SHP77 (cell line): ENCODE measurements at regions not wholly inside any gene's neighbourhood (a gene's known extent, or its start where the extent isn't known, plus 50 kb on each side); places are given as distances from the start of the nearest gene placed in this dataset.
"Not testable (repeated sequence)": the region's sequence is repeated elsewhere in the genome, so short reads cannot be mapped to it uniquely, and the experiment has no call there.

ENCODE experiments used
- DNase-seq, 2 experiments: peaks; one replicate each; lab custom pipeline; 2025; lab: John Stamatoyannopoulos, UW

GRCh38 chr17:83191388-83192160 lies 112.2 kb downstream of the METRNL start:
- DNase-seq: no peak

GRCh38 chr17:83192161-83192788 lies 112.9 kb downstream of the METRNL start:
- DNase-seq: no peak

- not testable (repeated sequence) for DNase-seq
Measured at GRCh38 chr17:83192789-83193335, 113.5 kb downstream of the METRNL start.

- DNase-seq: no peak
Measured at GRCh38 chr17:83193336-83194185, 114.2 kb downstream of the METRNL start.

GRCh38 chr17:83194186-83194561 lies 114.8 kb downstream of the METRNL start:
- no peak for DNase-seq

GRCh38 chr17:83194761-83195329 lies 115.4 kb downstream of the METRNL start:
- no peak for DNase-seq

- DNase-seq: no peak
Measured at GRCh38 chr17:83195330-83196023, 116.1 kb downstream of the METRNL start.

GRCh38 chr17:83196024-83196365 lies 116.6 kb downstream of the METRNL start:
- DNase-seq: no peak

GRCh38 chr17:83196366-83196765 lies 117.0 kb downstream of the METRNL start:
- DNase-seq: no peak

- no peak for DNase-seq
Measured at GRCh38 chr17:83196973-83197880, 117.8 kb downstream of the METRNL start.

- no peak for DNase-seq
Measured at GRCh38 chr17:83198366-83199341, 119.2 kb downstream of the METRNL start.

- DNase-seq: no peak
Measured at GRCh38 chr17:83199500-83200201, 120.2 kb downstream of the METRNL start.

GRCh38 chr17:83200231-83200699 lies 120.9 kb downstream of the METRNL start:
- DNase-seq: no peak

- no peak for DNase-seq
Measured at GRCh38 chr17:83200751-83201150, 121.3 kb downstream of the METRNL start.

- no peak for DNase-seq
Measured at GRCh38 chr17:83201206-83202001, 122.0 kb downstream of the METRNL start.

- no peak for DNase-seq
Measured at GRCh38 chr17:83202002-83203000, 122.9 kb downstream of the METRNL start.
